ENCODE measurements at regions not wholly inside any gene's neighbourhood (a gene's known extent, or its start where the extent isn't known, plus 50 kb on each side); places are given as distances from the start of the nearest gene placed in this dataset.

GRCh38 chr21:35153671-35154070 lies 104.6 kb upstream of the RUNX1 start:
- Histone ChIP-seq H3F3A (replicated peaks; ENCODE audit: insufficient read depth) (peaks cover 16% of the 10 kb centered on the region), H3K4me1 (ENCODE audit: control insufficient read depth in 1 of 2, insufficient read depth in 2 of 2, low read depth in 1 of 2, low read length in 1 of 2) (peaks cover 0 to 9% of the 10 kb centered on the region in 2 experiments; a peak in 2 of 4 replicates), H4K20me1 (ENCODE audit: insufficient read depth) (no peaks in the 10 kb centered on the region), H3K27me3 (ENCODE audit: insufficient read depth) (no peaks in the 10 kb centered on the region), H3K4me2 (no peak overlapping the region), H3K4me3 (ENCODE audit: low read depth in 2 of 2, low read length in 1 of 2) (no peak overlapping the region), H3K9ac (no peak overlapping the region), H3K9me3 (peaks cover 6% of the 10 kb centered on the region; the same call in 1 of the 2 replicates), H3K27ac (ENCODE audit: low read depth in 2 of 2, low read length in 1 of 2) (no peak overlapping the region), H3K79me2 (ENCODE audit: insufficient read depth) (no peaks in the 10 kb centered on the region), H3K36me3 (replicated peaks in 1 of 2; ENCODE audit: control insufficient read depth in 1 of 2, insufficient read depth in 2 of 2, low read length in 1 of 2) (no peaks in the 10 kb centered on the region), H2AFZ (ENCODE audit: low read depth) (no peak overlapping the region), H3K9me2 (no peaks in the 10 kb centered on the region)
- ChIA-PET CTCF (no interaction called here), POLR2A (no interaction called here)
- 88% methylated on average over 5 of the region's 5 CpGs for WGBS (ENCODE audit: low lambda C conversion rate)
- TF ChIP-seq RFX5 (IDR thresholded peaks at IDR 0.05; ENCODE audit: low read length), result no peak
- TF ChIP-seq GABPA (IDR thresholded peaks at IDR 0.05; ENCODE audit: low read depth), result no peak
- no peak for TF ChIP-seq USF2 (IDR thresholded peaks at IDR 0.05; ENCODE audit: borderline replicate concordance, low read depth, low read length)
- no peak for TF ChIP-seq IRF3 (IDR thresholded peaks at IDR 0.05; ENCODE audit: low read depth, low read length)
- TF ChIP-seq RAD21 (IDR thresholded peaks at IDR 0.05; ENCODE audit: low read length), result no peak
- TF ChIP-seq TEAD4 (IDR thresholded peaks at IDR 0.05; ENCODE audit: borderline replicate concordance, insufficient read depth), result no peak
- TF ChIP-seq NFIC (IDR thresholded peaks at IDR 0.05; ENCODE audit: borderline replicate concordance), result no peak
- no peak for TF ChIP-seq TAF1 (IDR thresholded peaks at IDR 0.05; ENCODE audit: borderline replicate concordance, low read depth, low read length)
- no peak for TF ChIP-seq ELF1 (IDR thresholded peaks at IDR 0.05)
- TF ChIP-seq FOXJ3 (CRISPR knock-in tag; IDR thresholded peaks at IDR 0.05), result no peak
- no peak for TF ChIP-seq MXI1 (IDR thresholded peaks at IDR 0.05; ENCODE audit: low read depth, low read length)
- TF ChIP-seq USF1 (IDR thresholded peaks at IDR 0.05; ENCODE audit: borderline replicate concordance, low read depth), result no peak
- TF ChIP-seq PBX3 (IDR thresholded peaks at IDR 0.05), result no peak
- no peak for TF ChIP-seq REST (IDR thresholded peaks at IDR 0.05; ENCODE audit: low read depth, low read length)
- no peak for DNase-seq

Measured in SK-N-SH (cell line).